ENCODE measurements at regions not wholly inside any gene's neighbourhood (a gene's known extent, or its start where the extent isn't known, plus 50 kb on each side); places are given as distances from the start of the nearest gene placed in this dataset.

DNA sequence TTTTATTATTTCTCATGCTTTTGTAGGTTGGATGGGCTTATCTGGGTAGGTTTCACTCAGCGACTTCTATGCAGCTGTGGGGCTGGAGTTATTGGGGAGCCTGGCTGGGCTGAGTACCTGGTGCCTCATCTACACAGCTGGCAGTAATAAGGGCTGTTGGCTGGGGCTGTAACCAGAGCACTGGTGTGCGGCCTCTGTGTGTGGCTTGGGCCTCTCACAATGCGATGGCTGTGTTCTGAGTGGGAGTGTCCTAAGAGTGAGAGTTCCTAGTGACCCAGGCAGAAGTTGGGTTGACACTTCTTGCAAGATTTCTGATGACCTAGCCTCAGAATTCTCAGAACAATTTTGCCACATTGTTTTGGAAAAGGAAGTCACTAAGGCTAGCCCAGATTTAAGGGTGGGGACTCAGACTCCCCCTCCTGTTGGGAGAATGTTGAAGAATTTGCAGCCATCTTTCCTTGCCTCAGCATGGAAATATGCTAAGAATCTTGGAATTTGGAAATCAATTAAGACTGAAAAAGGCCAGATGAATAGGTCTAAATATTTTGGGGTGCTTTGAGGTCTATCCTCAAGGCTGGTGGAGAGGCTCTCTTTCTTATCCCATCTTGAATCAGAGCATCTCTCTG lies 158.8 kb downstream of the SCP2D1 start:
- TF ChIP-seq CTCF (IDR thresholded peaks at IDR 0.05) = no peak
- no peak for TF ChIP-seq POLR2A (IDR thresholded peaks at IDR 0.05)

Measured in heart left ventricle (tissue), 13 donors.